Activated T-cell treated with anti-CD3 and anti-CD28 coated beads for 1 hour (primary cell): ENCODE measurements at regions not wholly inside any gene's neighbourhood (a gene's known extent, or its start where the extent isn't known, plus 50 kb on each side); places are given as distances from the start of the nearest gene placed in this dataset.

ENCODE experiments used
- DNase-seq: peaks from one replicate; pipeline ENCODE4 v3.0.0-alpha.2; 2020; ENCODE audit warnings: low read depth

- no peak for DNase-seq
Observed at GRCh38 chr1:222370081-222370912, 177.6 kb downstream of the HHIPL2 start.

GRCh38 chr1:222369148-222369547 lies 178.8 kb downstream of the HHIPL2 start:
- no peak for DNase-seq

- no peak for DNase-seq
Observed at GRCh38 chr1:222358100-222358499, 189.8 kb downstream of the HHIPL2 start.

GRCh38 chr1:222357252-222357651 lies 190.7 kb downstream of the HHIPL2 start:
- DNase-seq = no peak

- no peak for DNase-seq
Observed at GRCh38 chr1:222347627-222348026, 200.3 kb downstream of the HHIPL2 start.

- DNase-seq = no peak
Observed at GRCh38 chr1:222346955-222347354, 200.9 kb downstream of the HHIPL2 start.

- DNase-seq = no peak
Observed at GRCh38 chr1:222339376-222339947, 208.4 kb downstream of the HHIPL2 start.

- DNase-seq = no peak
Observed at GRCh38 chr1:222335586-222335985, 212.3 kb downstream of the HHIPL2 start.

- DNase-seq = no peak
Observed at GRCh38 chr1:222334026-222334680, 213.8 kb downstream of the HHIPL2 start.

- no peak for DNase-seq
Observed at GRCh38 chr1:222331765-222332164, 216.1 kb downstream of the HHIPL2 start.

GRCh38 chr1:222331340-222331739 lies 216.6 kb downstream of the HHIPL2 start:
- no peak for DNase-seq

- DNase-seq = no peak
Observed at GRCh38 chr1:222329493-222330045, 218.3 kb downstream of the HHIPL2 start.

- no peak for DNase-seq
Observed at GRCh38 chr1:222326710-222327036, 221.2 kb downstream of the HHIPL2 start.

GRCh38 chr1:222326006-222326709 lies 221.7 kb downstream of the HHIPL2 start:
- no peak for DNase-seq

GRCh38 chr1:222325506-222325905 lies 222.4 kb downstream of the HHIPL2 start:
- DNase-seq = no peak

- DNase-seq = no peak
Observed at GRCh38 chr1:222314839-222315238, 233.1 kb downstream of the HHIPL2 start.

GRCh38 chr1:222310836-222311235 lies 237.1 kb downstream of the HHIPL2 start:
- no peak for DNase-seq

GRCh38 chr1:222307621-222308020 lies 240.3 kb downstream of the HHIPL2 start:
- DNase-seq = no peak

- DNase-seq = no peak
Observed at GRCh38 chr1:222306512-222306911, 241.4 kb downstream of the HHIPL2 start.

- DNase-seq = no peak
Observed at GRCh38 chr1:222306011-222306410, 241.9 kb downstream of the HHIPL2 start.

GRCh38 chr1:222301652-222302051 lies 246.3 kb downstream of the HHIPL2 start:
- DNase-seq = no peak

GRCh38 chr1:222299524-222299923 lies 248.4 kb downstream of the HHIPL2 start:
- no peak for DNase-seq
